Activated CD4-positive, alpha-beta T cell treated with anti-CD3 and anti-CD28 coated beads, Interleukin-2, amount 10 ng/mL, durations not matched to agents 7 days and 5 days (primary cell): ENCODE measurements at regions not wholly inside any gene's neighbourhood (a gene's known extent, or its start where the extent isn't known, plus 50 kb on each side); places are given as distances from the start of the nearest gene placed in this dataset.

Experiments
- CTCF ChIA-PET: fragments of 350-600 bp; sonication (Branson Sonifier 250); formaldehyde crosslinking; loops from one replicate; lab custom pipeline; 2021; ENCODE audit warnings: antibody characterized with exemption; lab: Charles Lee
- POLR2A ChIA-PET: fragments of 350-600 bp; sonication (Branson Sonifier 250); formaldehyde crosslinking; loops from one replicate; lab custom pipeline; 2021; ENCODE audit warnings: antibody characterized with exemption; lab: Charles Lee
- DNase-seq: peaks from one replicate; pipeline ENCODE4 v3.0.0-alpha.2; 2020
- H3K27ac Mint-ChIP-seq: one replicate; pipeline ENCODE4 v1.8.0; 2021; ENCODE audit warnings: mild to moderate bottlenecking, moderate library complexity, mixed read lengths
- H3K27me3 Mint-ChIP-seq: one replicate; pipeline ENCODE4 v1.8.0; 2021; ENCODE audit warnings: mixed read lengths
- H3K36me3 Mint-ChIP-seq: one replicate; pipeline ENCODE4 v1.8.0; 2021; ENCODE audit warnings: low read depth, mixed read lengths
- H3K4me1 Mint-ChIP-seq: one replicate; pipeline ENCODE4 v1.8.0; 2021; ENCODE audit warnings: mixed read lengths
- H3K4me3 Mint-ChIP-seq: one replicate; pipeline ENCODE4 v1.8.0; 2021; ENCODE audit warnings: mild to moderate bottlenecking, moderate library complexity, mixed read lengths
- H3K9me3 Mint-ChIP-seq: one replicate; pipeline ENCODE4 v1.8.0; 2021; ENCODE audit warnings: mixed read lengths

GRCh38 chr16:54801057-54801844 lies 129.4 kb upstream of the IRX5 start:
- Mint-ChIP-seq H3K27ac (no peak overlapping the region), H3K9me3 (peaks cover 5% of the 10 kb centered on the region), H3K36me3 (no peaks in the 10 kb centered on the region), H3K27me3 (no peaks in the 10 kb centered on the region), H3K4me1 (no peaks in the 10 kb centered on the region), H3K4me3 (no peak overlapping the region)
- DNase-seq: no peak
- POLR2A ChIA-PET: no interaction called here
- CTCF ChIA-PET: no interaction called here

DNA sequence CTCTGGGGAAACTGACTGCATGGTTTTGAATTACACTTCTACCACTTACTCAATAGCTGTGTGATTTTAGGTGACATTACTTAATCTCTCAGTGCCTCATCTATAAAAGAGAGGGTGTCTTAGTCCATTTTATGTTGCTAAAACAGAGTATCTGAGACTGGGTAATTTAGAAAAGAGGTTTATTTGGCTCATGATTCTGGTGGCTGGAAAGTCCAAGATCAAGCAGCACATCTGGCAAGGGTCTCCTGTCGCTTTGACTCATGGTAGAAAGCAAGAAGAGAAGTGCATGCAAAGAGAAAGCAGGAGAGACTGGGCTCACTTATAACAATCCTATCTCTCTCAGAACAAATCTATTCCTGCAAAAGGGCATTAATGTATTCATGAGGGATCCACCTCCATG lies 132.4 kb upstream of the IRX5 start:
- H3K36me3 Mint-ChIP-seq: no peaks in the 10 kb centered on the region
- no peak overlapping the region for H3K27ac Mint-ChIP-seq
- CTCF ChIA-PET: no interaction called here
- POLR2A ChIA-PET: no interaction called here
- H3K27me3 Mint-ChIP-seq: no peaks in the 10 kb centered on the region
- no peaks in the 10 kb centered on the region for H3K4me1 Mint-ChIP-seq
- H3K9me3 Mint-ChIP-seq: peaks cover 5% of the 10 kb centered on the region
- no peak overlapping the region for H3K4me3 Mint-ChIP-seq
- no peak for DNase-seq

- Mint-ChIP-seq H3K27ac (no peak overlapping the region), H3K36me3 (no peaks in the 10 kb centered on the region), H3K9me3 (peaks cover 5% of the 10 kb centered on the region), H3K27me3 (no peaks in the 10 kb centered on the region), H3K4me1 (no peaks in the 10 kb centered on the region), H3K4me3 (no peak overlapping the region)
- ChIA-PET POLR2A (no interaction called here), CTCF (no interaction called here)
- DNase-seq: no peak
These were observed 134.5 kb upstream of the IRX5 start for GRCh38 chr16:54796211-54796610.

GRCh38 chr16:54792811-54793210 lies 137.9 kb upstream of the IRX5 start:
- H3K27me3 Mint-ChIP-seq: no peaks in the 10 kb centered on the region
- no peaks in the 10 kb centered on the region for H3K36me3 Mint-ChIP-seq
- CTCF ChIA-PET: no interaction called here
- H3K4me1 Mint-ChIP-seq: no peaks in the 10 kb centered on the region
- H3K9me3 Mint-ChIP-seq: no peaks in the 10 kb centered on the region
- POLR2A ChIA-PET: no interaction called here
- no peak overlapping the region for H3K4me3 Mint-ChIP-seq
- DNase-seq: no peak
- H3K27ac Mint-ChIP-seq: no peak overlapping the region

GRCh38 chr16:54787045-54787444 lies 143.6 kb upstream of the IRX5 start:
- Mint-ChIP-seq H3K9me3 (no peaks in the 10 kb centered on the region), H3K27ac (no peak overlapping the region), H3K36me3 (no peaks in the 10 kb centered on the region), H3K4me1 (no peaks in the 10 kb centered on the region), H3K27me3 (no peaks in the 10 kb centered on the region), H3K4me3 (no peak overlapping the region)
- no peak for DNase-seq
- ChIA-PET CTCF (no interaction called here), POLR2A (no interaction called here)

GRCh38 chr16:54783980-54784379 lies 146.7 kb upstream of the IRX5 start:
- POLR2A ChIA-PET: no interaction called here

GRCh38 chr16:54783226-54783625 lies 147.4 kb upstream of the IRX5 start:
- H3K27ac Mint-ChIP-seq: no peak overlapping the region
- H3K27me3 Mint-ChIP-seq: no peaks in the 10 kb centered on the region
- ChIA-PET CTCF (no interaction called here), POLR2A (no interaction called here)
- H3K9me3 Mint-ChIP-seq: no peaks in the 10 kb centered on the region
- no peaks in the 10 kb centered on the region for H3K4me1 Mint-ChIP-seq
- no peak for DNase-seq
- no peaks in the 10 kb centered on the region for H3K36me3 Mint-ChIP-seq
- no peak overlapping the region for H3K4me3 Mint-ChIP-seq

More at GRCh38 chr16:54783980-54784379, 146.7 kb upstream of the IRX5 start:
- no peak for DNase-seq
- CTCF ChIA-PET: no interaction called here
- no peaks in the 10 kb centered on the region for H3K9me3 Mint-ChIP-seq
- no peaks in the 10 kb centered on the region for H3K36me3 Mint-ChIP-seq
- H3K27me3 Mint-ChIP-seq: no peaks in the 10 kb centered on the region
- no peak overlapping the region for H3K27ac Mint-ChIP-seq
- H3K4me1 Mint-ChIP-seq: no peaks in the 10 kb centered on the region
- H3K4me3 Mint-ChIP-seq: no peak overlapping the region

DNA sequence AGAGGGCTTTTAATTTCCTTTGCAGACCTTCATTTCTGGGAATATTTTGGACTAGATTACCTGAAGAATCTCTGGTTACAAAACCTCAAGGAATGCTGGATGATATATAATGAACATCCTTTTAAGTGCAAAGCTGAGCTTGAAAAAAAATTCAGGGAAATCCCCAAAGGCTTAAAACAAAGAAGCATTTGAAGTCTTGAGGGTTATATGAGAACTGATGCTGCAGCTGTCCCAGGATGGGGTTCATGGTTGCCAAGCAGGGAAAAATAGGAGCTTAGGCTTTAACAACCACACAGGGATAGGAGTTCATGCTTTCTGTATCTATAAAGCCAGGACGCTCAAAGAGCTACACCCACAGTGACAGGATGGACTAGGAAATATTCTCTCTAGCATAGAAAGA lies 150.4 kb upstream of the IRX5 start:
- no peak overlapping the region for H3K27ac Mint-ChIP-seq
- no peak overlapping the region for H3K4me3 Mint-ChIP-seq
- H3K36me3 Mint-ChIP-seq: no peaks in the 10 kb centered on the region
- H3K4me1 Mint-ChIP-seq: no peaks in the 10 kb centered on the region
- POLR2A ChIA-PET: no interaction called here
- DNase-seq: no peak
- CTCF ChIA-PET: no interaction called here
- H3K27me3 Mint-ChIP-seq: no peaks in the 10 kb centered on the region
- H3K9me3 Mint-ChIP-seq: no peaks in the 10 kb centered on the region

GRCh38 chr16:54779549-54779948 lies 151.1 kb upstream of the IRX5 start:
- H3K27ac Mint-ChIP-seq: no peak overlapping the region

GRCh38 chr16:54774768-54775167 lies 155.9 kb upstream of the IRX5 start:
- ChIA-PET CTCF (no interaction called here), POLR2A (no interaction called here)
- no peaks in the 10 kb centered on the region for H3K4me1 Mint-ChIP-seq
- H3K27me3 Mint-ChIP-seq: no peaks in the 10 kb centered on the region
- no peaks in the 10 kb centered on the region for H3K36me3 Mint-ChIP-seq
- DNase-seq: no peak
- no peak overlapping the region for H3K4me3 Mint-ChIP-seq
- no peak overlapping the region for H3K27ac Mint-ChIP-seq
- H3K9me3 Mint-ChIP-seq: peaks cover 3% of the 10 kb centered on the region

More at GRCh38 chr16:54779549-54779948, 151.1 kb upstream of the IRX5 start:
- ChIA-PET POLR2A (no interaction called here), CTCF (no interaction called here)
- no peak for DNase-seq
- no peaks in the 10 kb centered on the region for H3K4me1 Mint-ChIP-seq
- H3K4me3 Mint-ChIP-seq: no peak overlapping the region
- no peaks in the 10 kb centered on the region for H3K36me3 Mint-ChIP-seq
- H3K9me3 Mint-ChIP-seq: peaks cover 3% of the 10 kb centered on the region
- no peaks in the 10 kb centered on the region for H3K27me3 Mint-ChIP-seq

DNA sequence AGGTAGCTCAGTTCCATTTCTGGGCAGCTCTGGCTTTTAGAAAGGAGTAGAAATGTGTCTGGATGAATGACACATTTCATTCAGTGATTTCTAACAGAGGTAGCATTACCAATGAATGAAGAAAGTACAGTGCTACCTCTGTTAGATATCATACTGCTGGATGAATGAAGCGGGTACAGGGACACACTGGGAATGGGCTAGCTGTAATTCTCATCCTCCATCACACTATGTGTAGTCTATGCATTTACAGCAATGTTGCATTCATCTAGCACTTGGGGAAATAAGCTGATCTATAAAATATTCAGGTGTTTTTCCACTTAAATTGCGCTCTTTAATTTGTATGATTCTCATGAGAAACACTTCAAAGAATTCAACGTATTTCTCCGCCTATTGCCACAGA lies 158.3 kb upstream of the IRX5 start:
- H3K4me3 Mint-ChIP-seq: no peak overlapping the region
- H3K4me1 Mint-ChIP-seq: no peaks in the 10 kb centered on the region
- no peaks in the 10 kb centered on the region for H3K36me3 Mint-ChIP-seq
- H3K27ac Mint-ChIP-seq: no peak overlapping the region
- POLR2A ChIA-PET: no interaction called here
- CTCF ChIA-PET: no interaction called here
- no peaks in the 10 kb centered on the region for H3K27me3 Mint-ChIP-seq
- no peak for DNase-seq
- H3K9me3 Mint-ChIP-seq: peaks cover 3% of the 10 kb centered on the region

GRCh38 chr16:54766355-54766754 lies 164.3 kb upstream of the IRX5 start:
- H3K36me3 Mint-ChIP-seq: no peaks in the 10 kb centered on the region
- H3K9me3 Mint-ChIP-seq: peaks cover 2% of the 10 kb centered on the region
- no peak for DNase-seq
- no peaks in the 10 kb centered on the region for H3K4me1 Mint-ChIP-seq
- CTCF ChIA-PET: no interaction called here
- no peak overlapping the region for H3K4me3 Mint-ChIP-seq
- H3K27me3 Mint-ChIP-seq: no peaks in the 10 kb centered on the region
- no peak overlapping the region for H3K27ac Mint-ChIP-seq
- POLR2A ChIA-PET: no interaction called here

DNA sequence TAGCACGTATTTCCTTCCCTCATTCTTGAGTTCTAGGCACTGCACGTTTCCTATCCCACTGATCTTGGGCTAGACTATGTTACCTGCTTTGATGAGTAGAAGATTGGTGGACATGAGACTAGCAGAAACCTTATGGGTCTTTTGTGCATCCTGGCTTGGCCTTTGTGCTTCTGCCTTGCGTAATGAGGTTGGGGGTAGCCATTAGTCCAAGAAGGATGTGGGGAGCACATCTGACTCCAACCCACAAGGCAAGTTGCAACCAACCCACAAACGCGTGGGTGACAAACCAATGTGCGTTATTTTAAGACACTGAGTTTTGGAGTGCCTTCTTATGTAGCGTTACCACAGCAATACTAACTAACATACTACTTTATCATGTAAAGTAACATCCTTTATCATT lies 180.4 kb upstream of the IRX5 start:
- Mint-ChIP-seq H3K27me3 (no peaks in the 10 kb centered on the region), H3K4me1 (no peaks in the 10 kb centered on the region), H3K9me3 (no peaks in the 10 kb centered on the region), H3K36me3 (no peaks in the 10 kb centered on the region), H3K4me3 (no peak overlapping the region), H3K27ac (no peak overlapping the region)
- ChIA-PET CTCF (no interaction called here), POLR2A (no interaction called here)
- no peak for DNase-seq

- no peak for DNase-seq
- ChIA-PET POLR2A (no interaction called here), CTCF (no interaction called here)
- no peak overlapping the region for H3K4me3 Mint-ChIP-seq
- no peaks in the 10 kb centered on the region for H3K9me3 Mint-ChIP-seq
- H3K4me1 Mint-ChIP-seq: no peaks in the 10 kb centered on the region
- no peak overlapping the region for H3K27ac Mint-ChIP-seq
- H3K36me3 Mint-ChIP-seq: no peaks in the 10 kb centered on the region
- no peaks in the 10 kb centered on the region for H3K27me3 Mint-ChIP-seq
These were observed 182.0 kb upstream of the IRX5 start for GRCh38 chr16:54748611-54749190.
